Peyer's patch (tissue), 4 donors: ENCODE measurements at regions not wholly inside any gene's neighbourhood (a gene's known extent, or its start where the extent isn't known, plus 50 kb on each side); places are given as distances from the start of the nearest gene placed in this dataset.
"Not testable (repeated sequence)": the region's sequence is repeated elsewhere in the genome, so short reads cannot be mapped to it uniquely, and the experiment has no call there.

ENCODE experiments used
- DNase-seq, 3 donors: peaks; one replicate each; pipeline ENCODE4 v3.0.0-alpha.2; 2017 to 2019
- H3K27ac ChIP-seq, 4 donors: fragments of 200-600 bp; sonication (generic); one replicate each; pipeline ENCODE4 v1.5.1; 2016 to 2019
- H3K27me3 ChIP-seq, 2 donors: fragments of 200-600 bp; sonication (generic); one replicate each; pipeline ENCODE4 v1.5.1; 2019
- H3K36me3 ChIP-seq, 3 donors: fragments of 200-600 bp; sonication (generic); one replicate each; pipeline ENCODE4 v1.5.1; 2016 to 2019
- H3K4me1 ChIP-seq, 4 donors: fragments of 200-600 bp; sonication (generic); one replicate each; pipeline ENCODE4 v1.5.1; 2016 to 2019
- H3K4me3 ChIP-seq, 4 donors: fragments of 200-600 bp; sonication (generic); 1 replicate in 3 of 4; 2 replicates in 1 of 4; pipeline ENCODE4 v1.5.1; 2016 to 2019; ENCODE audit warnings: mild to moderate bottlenecking in 1 of 4
- H3K9me3 ChIP-seq, 4 donors: fragments of 200-600 bp; sonication (generic); one replicate each; pipeline ENCODE4 v1.5.1; 2016 to 2019; ENCODE audit warnings: mild to moderate bottlenecking in 1 of 4
- POLR2A ChIP-seq, 2 donors: fragments of 450-650 bp; IDR thresholded peaks; one replicate each; pipeline ENCODE4 v1.5.1; 2017; ENCODE audit warnings: antibody characterized with exemption in 2 of 2, mild to moderate bottlenecking in 2 of 2, moderate library complexity in 2 of 2
- TF ChIP-seq, protein P1 (sequence below), 6 experiments: fragments of 450-650 bp in 4 of 6; fragments of 200-600 bp in 2 of 6; sonication (generic) in 1 of 6; IDR thresholded peaks; one replicate each; pipeline ENCODE4 v1.5.1; 2017 to 2019; ENCODE audit warnings: antibody characterized with exemption in 6 of 6, mild to moderate bottlenecking in 3 of 6, moderate library complexity in 1 of 6

- H3K9me3 ChIP-seq, result peaks cover 0 to 4% (median 0%) of the 10 kb centered on the region in 4 donors
- H3K36me3 ChIP-seq, result no peaks in the 10 kb centered on the region
- no peaks in the 10 kb centered on the region for H3K27me3 ChIP-seq
- TF ChIP-seq, protein P1, sequence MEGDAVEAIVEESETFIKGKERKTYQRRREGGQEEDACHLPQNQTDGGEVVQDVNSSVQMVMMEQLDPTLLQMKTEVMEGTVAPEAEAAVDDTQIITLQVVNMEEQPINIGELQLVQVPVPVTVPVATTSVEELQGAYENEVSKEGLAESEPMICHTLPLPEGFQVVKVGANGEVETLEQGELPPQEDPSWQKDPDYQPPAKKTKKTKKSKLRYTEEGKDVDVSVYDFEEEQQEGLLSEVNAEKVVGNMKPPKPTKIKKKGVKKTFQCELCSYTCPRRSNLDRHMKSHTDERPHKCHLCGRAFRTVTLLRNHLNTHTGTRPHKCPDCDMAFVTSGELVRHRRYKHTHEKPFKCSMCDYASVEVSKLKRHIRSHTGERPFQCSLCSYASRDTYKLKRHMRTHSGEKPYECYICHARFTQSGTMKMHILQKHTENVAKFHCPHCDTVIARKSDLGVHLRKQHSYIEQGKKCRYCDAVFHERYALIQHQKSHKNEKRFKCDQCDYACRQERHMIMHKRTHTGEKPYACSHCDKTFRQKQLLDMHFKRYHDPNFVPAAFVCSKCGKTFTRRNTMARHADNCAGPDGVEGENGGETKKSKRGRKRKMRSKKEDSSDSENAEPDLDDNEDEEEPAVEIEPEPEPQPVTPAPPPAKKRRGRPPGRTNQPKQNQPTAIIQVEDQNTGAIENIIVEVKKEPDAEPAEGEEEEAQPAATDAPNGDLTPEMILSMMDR (IDR thresholded peaks at IDR 0.05), result no peak
- no peak for TF ChIP-seq POLR2A (IDR thresholded peaks at IDR 0.05)
- H3K4me1 ChIP-seq, result no peaks in the 10 kb centered on the region
- H3K4me3 ChIP-seq, result no peak overlapping the region
- no peak overlapping the region for H3K27ac ChIP-seq
- no peak for DNase-seq
Measured at GRCh38 chr7:119967221-119967620, 305.8 kb upstream of the KCND2 start.

DNA sequence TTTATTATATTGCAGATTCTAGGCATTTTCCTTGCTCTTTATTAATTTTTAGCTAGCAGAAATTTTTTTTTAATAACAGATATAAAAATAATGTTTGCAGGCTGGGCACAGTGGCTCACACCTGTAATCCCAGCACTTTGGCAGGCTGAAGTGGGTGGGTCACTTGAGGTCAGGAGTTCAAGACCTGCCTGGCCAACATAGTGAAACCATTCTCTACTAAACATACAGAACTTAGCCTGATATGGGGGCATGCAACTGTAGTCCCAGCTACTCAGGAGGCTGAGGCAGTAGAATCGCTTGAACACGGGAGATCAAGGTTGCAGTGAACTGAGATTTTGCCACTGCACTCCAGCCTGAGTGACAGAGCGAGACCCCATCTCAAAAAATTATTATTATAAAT lies 304.6 kb upstream of the KCND2 start:
- not testable (repeated sequence) for DNase-seq, H3K27me3 ChIP-seq, H3K27ac ChIP-seq, H3K36me3 ChIP-seq, H3K4me3 ChIP-seq, H3K9me3 ChIP-seq, H3K4me1 ChIP-seq

GRCh38 chr7:119969054-119969453 lies 303.9 kb upstream of the KCND2 start:
- H3K36me3 ChIP-seq, result no peaks in the 10 kb centered on the region
- TF ChIP-seq, protein P1 (IDR thresholded peaks at IDR 0.05), result no peak
- no peak for TF ChIP-seq POLR2A (IDR thresholded peaks at IDR 0.05)
- H3K4me1 ChIP-seq, result no peaks in the 10 kb centered on the region
- H3K27ac ChIP-seq, result no peak overlapping the region
- no peaks in the 10 kb centered on the region for H3K27me3 ChIP-seq
- DNase-seq, result no peak
- peaks cover 0 to 4% (median 0%) of the 10 kb centered on the region in 4 donors for H3K9me3 ChIP-seq
- H3K4me3 ChIP-seq, result no peak overlapping the region

- H3K36me3 ChIP-seq, result no peaks in the 10 kb centered on the region
- H3K4me3 ChIP-seq, result no peak overlapping the region
- TF ChIP-seq, protein P1 (IDR thresholded peaks at IDR 0.05), result no peak
- TF ChIP-seq POLR2A (IDR thresholded peaks at IDR 0.05), result no peak
- peaks cover 0 to 4% (median 0%) of the 10 kb centered on the region in 4 donors for H3K9me3 ChIP-seq
- DNase-seq, result no peak
- no peaks in the 10 kb centered on the region for H3K27me3 ChIP-seq
- H3K4me1 ChIP-seq, result no peaks in the 10 kb centered on the region
- H3K27ac ChIP-seq, result no peak overlapping the region
Measured at GRCh38 chr7:119969763-119970162, 303.2 kb upstream of the KCND2 start.

DNA sequence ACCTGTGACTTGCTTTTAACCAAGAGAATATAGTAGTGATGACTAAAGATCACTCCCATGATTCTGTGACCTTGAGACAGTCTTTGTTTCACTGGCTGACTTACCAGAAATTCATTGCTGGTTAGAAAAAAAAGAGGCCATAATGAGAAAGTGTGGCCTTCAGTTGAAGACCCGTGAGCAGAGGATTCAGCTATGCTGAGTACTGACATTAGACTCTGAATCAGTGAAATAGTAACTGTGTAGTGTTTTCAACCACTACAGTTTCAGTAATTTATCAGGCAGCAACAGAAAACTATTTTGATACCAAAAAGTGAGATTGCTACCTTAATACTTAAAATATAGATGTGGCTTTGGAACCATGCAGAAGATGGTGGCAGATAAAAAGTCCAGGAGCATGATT lies 298.0 kb upstream of the KCND2 start:
- Histone ChIP-seq H3K27ac (no peak overlapping the region), H3K27me3 (no peaks in the 10 kb centered on the region), H3K36me3 (no peaks in the 10 kb centered on the region), H3K9me3 (no peaks in the 10 kb centered on the region), H3K4me1 (no peaks in the 10 kb centered on the region), H3K4me3 (no peak overlapping the region)
- no peak for TF ChIP-seq POLR2A (IDR thresholded peaks at IDR 0.05)
- TF ChIP-seq, protein P1 (IDR thresholded peaks at IDR 0.05), result no peak
- DNase-seq, result no peak

- no peak for TF ChIP-seq POLR2A (IDR thresholded peaks at IDR 0.05)
- TF ChIP-seq, protein P1 (IDR thresholded peaks at IDR 0.05), result no peak
- Histone ChIP-seq H3K4me1 (no peaks in the 10 kb centered on the region), H3K27ac (no peak overlapping the region), H3K36me3 (no peaks in the 10 kb centered on the region), H3K27me3 (no peaks in the 10 kb centered on the region), H3K4me3 (no peak overlapping the region), H3K9me3 (peaks cover 0 to 5% (median 0%) of the 10 kb centered on the region in 4 donors)
- DNase-seq, result no peak
Measured at GRCh38 chr7:119982884-119983283, 290.1 kb upstream of the KCND2 start.
